Glomerular visceral epithelial cell (primary cell): ENCODE measurements at regions not wholly inside any gene's neighbourhood (a gene's known extent, or its start where the extent isn't known, plus 50 kb on each side); places are given as distances from the start of the nearest gene placed in this dataset.

Source experiments
- DNase-seq: peaks from one replicate; pipeline ENCODE4 v3.0.0-alpha.2; 2016; ENCODE audit errors: extremely low spot score

GRCh38 chr4:14615671-14616070 is 386.6 kb upstream of the CPEB2 start:
- DNase-seq, result no peak

GRCh38 chr4:14620567-14621141 is 381.6 kb upstream of the CPEB2 start:
- DNase-seq, result no peak

GRCh38 chr4:14621731-14622463 is 380.4 kb upstream of the CPEB2 start:
- DNase-seq, result no peak

- DNase-seq, result no peak
Observed at GRCh38 chr4:14627038-14627437, 375.2 kb upstream of the CPEB2 start.

- no peak for DNase-seq
Observed at GRCh38 chr4:14631806-14632440, 370.4 kb upstream of the CPEB2 start.

- no peak for DNase-seq
Observed at GRCh38 chr4:14636563-14636962, 365.7 kb upstream of the CPEB2 start.

- DNase-seq, result no peak
Observed at GRCh38 chr4:14640476-14640875, 361.8 kb upstream of the CPEB2 start.

GRCh38 chr4:14641871-14642270 is 360.4 kb upstream of the CPEB2 start:
- DNase-seq, result no peak

- no peak for DNase-seq
Observed at GRCh38 chr4:14644580-14645282, 357.6 kb upstream of the CPEB2 start.

GRCh38 chr4:14646831-14647230 is 355.4 kb upstream of the CPEB2 start:
- no peak for DNase-seq

GRCh38 chr4:14650127-14650526 is 352.2 kb upstream of the CPEB2 start:
- no peak for DNase-seq

GRCh38 chr4:14652522-14652921 is 349.8 kb upstream of the CPEB2 start:
- DNase-seq, result no peak

- no peak for DNase-seq
Observed at GRCh38 chr4:14653338-14653737, 348.9 kb upstream of the CPEB2 start.

GRCh38 chr4:14659286-14659685 is 343.0 kb upstream of the CPEB2 start:
- DNase-seq, result no peak

- no peak for DNase-seq
Observed at GRCh38 chr4:14667624-14668151, 334.6 kb upstream of the CPEB2 start.

GRCh38 chr4:14668296-14668695 is 334.0 kb upstream of the CPEB2 start:
- no peak for DNase-seq

- no peak for DNase-seq
Observed at GRCh38 chr4:14669371-14669770, 332.9 kb upstream of the CPEB2 start.

GRCh38 chr4:14671146-14671545 is 331.1 kb upstream of the CPEB2 start:
- DNase-seq, result no peak

- no peak for DNase-seq
Observed at GRCh38 chr4:14675279-14675985, 326.8 kb upstream of the CPEB2 start.

GRCh38 chr4:14679906-14680305 is 322.4 kb upstream of the CPEB2 start:
- no peak for DNase-seq

- no peak for DNase-seq
Observed at GRCh38 chr4:14681330-14681729, 321.0 kb upstream of the CPEB2 start.

GRCh38 chr4:14693728-14694127 is 308.6 kb upstream of the CPEB2 start:
- no peak for DNase-seq
